Fibroblast of upper back skin (primary cell): ENCODE measurements at regions not wholly inside any gene's neighbourhood (a gene's known extent, or its start where the extent isn't known, plus 50 kb on each side); places are given as distances from the start of the nearest gene placed in this dataset.
A peak's percentile ranks its signal among the peaks of the same experiment; 100 is the strongest.
"Not testable (repeated sequence)": the region's sequence is repeated elsewhere in the genome, so short reads cannot be mapped to it uniquely, and the experiment has no call there.

Source experiments
- DNase-seq: peaks from one replicate; pipeline ENCODE4 v3.0.0-alpha.2; 2013

DNA sequence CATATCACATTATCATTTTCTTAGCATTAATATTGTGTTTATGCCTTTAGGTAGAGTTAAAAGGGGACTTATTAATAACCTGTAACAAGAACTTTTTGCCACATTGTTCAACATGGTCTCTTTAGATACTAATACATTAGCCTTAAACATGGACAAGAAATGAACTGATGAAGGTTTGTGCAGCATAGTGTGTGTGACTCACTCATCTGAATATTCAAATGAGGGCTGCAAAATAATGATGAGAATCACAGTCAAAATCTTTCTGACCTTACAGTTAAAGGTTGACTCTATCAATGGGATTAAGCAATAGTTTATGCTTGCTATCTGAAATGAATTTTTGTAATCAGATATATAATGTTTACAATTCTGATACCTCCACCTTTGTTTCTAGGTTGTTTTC is 1189.3 kb upstream of the CITED2 start:
- no peak for DNase-seq

DNA sequence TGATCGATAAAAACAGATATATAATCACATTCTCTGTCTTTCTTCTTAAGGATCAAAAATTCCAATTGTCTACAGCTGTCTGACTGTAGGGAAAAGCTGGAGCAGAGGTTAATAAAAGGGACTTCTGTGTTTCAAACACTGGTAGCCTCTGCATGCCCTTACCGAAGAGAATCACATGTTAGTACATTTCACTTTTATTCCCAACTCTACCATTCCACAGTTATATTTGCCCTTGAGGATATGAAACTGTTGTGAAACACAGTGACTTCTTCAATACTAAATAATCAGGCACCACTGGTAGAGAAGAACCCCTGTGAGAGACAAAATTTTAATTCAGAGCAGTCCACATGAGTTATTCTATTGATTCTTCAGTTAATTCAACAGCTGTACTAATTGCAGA is 1187.3 kb upstream of the CITED2 start:
- no peak for DNase-seq

DNA sequence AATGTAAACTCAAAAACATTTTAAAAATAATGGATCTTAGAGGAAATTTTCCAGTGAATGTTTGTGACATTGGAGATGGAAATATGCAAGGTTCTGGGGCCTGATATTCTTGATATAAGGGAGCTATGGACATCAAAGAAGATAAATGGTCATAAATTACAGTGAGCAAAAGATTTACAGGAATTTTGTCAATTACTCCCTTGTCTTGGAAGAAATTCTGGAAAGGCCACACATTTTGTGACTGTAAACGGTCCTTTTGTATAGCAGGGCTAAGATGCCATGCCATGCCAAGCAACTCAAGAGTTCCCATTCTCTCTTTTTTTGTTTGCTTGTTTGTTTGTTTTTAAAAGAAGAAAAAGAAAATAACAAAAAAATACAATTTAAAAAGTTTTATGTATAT is 1186.2 kb upstream of the CITED2 start:
- DNase-seq, result no peak

DNA sequence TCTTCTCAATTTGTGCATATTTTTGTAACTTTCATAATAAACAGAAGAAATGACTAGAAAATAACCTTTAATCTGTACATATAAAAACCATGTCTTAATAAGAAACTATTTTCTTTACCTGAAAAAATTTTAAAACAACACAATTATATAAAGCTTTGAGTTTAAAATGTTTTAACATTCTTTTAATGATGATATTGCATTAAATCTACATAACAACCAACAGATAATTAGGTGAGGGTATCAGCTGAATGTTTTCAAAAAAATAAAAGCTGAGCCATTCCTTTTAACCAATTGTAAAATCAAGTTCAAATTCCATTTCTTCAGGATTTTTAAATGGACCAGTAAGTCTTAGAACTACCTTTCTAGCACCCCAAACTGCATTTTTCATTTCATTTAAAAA is 1185.0 kb upstream of the CITED2 start:
- no peak for DNase-seq

DNA sequence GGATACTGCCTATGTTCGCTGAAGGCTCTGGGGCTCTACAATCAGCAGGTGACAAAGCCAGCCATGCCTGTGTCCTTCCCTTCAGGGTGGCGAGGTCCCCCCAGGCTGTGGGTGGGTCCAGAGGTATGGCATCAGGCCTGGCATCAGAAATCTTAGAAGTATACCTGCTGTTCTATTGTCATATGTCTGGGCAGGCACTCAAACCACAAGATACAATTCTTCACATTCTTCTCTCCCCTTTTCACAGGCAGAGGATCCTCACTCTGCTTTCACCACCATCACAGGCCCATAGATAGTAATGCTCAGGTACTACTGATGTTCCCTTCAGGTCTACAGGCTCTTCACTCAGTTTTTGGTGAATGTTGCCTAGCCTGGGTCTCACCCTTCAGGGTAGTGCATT is 1180.0 kb upstream of the CITED2 start:
- DNase-seq, result peak; percentile 37

DNA sequence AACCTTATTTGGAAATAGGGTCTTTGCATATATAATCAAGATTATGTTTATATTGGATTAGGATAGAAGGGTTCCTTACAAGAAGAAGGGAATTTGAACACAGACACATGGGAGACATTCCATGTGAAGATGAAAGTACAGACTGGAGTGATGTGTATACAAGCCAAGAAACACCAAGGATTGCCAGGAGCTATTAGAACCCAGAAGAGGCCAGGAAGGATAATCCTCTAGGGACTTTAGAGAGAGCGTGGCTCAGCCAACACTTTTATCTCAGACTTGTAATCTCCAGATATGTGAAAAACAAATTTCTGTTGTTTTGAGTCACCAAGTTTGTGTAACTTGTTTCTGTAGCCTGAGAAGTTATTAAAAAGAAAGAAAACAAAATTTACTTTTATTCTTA is 1173.9 kb upstream of the CITED2 start:
- DNase-seq, result peak; percentile 66

DNA sequence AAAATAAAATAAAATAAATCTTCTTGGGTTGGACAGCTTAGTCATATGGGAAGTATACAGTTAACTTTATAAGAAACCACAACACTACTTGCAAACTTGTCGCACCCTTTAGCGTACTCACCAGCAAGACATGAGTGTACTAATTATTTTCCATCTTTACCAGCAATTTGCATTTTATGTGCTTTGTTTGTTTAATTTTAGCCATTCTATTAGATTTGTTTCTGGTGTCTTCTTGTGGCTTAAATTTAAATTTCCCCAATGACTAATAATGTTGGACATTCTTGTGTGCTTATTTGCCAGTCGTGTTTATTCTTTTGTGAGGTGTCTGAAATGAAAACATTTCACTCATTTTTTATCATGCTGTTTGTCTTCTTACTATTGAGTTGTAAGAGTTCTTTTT is 1172.2 kb upstream of the CITED2 start:
- DNase-seq, result peak; percentile 48

DNA sequence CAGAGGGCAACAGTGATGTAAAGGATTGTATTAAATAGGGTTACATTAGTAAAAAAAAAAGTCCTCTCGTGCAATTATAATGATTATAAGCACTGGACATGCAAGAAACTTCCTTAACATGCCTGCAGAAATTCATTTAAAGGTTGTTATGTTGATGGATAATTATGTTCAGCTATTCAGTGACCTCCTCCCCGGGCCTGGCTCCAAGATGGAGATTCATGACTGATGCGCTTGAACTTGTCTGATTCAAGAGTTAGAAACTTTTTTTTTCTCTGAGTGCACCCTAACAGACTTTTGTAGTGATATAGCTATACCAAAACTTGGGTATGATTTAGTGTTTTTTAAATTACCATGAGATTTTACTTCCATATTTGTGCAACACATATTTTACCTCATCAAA is 1170.0 kb upstream of the CITED2 start:
- no peak for DNase-seq

DNA sequence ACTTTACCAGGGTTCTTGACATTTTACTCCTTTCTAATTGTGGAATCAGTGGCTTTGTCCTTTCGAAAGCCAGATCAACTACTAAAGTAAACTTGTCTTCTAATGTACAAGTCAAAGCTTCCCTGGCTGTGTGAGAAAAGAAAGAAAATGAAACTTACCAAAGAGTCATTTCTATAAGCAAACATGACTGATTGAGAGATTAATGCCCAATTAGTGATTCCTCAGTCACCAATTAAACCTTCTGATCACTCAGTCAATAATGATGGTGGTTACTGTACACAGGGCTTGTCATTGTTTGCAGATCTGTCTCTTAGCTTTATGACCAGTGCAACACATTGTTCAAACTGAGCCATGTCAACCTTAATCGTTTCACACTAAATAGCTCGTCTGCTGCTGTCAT is 1168.4 kb upstream of the CITED2 start:
- DNase-seq, result no peak

DNA sequence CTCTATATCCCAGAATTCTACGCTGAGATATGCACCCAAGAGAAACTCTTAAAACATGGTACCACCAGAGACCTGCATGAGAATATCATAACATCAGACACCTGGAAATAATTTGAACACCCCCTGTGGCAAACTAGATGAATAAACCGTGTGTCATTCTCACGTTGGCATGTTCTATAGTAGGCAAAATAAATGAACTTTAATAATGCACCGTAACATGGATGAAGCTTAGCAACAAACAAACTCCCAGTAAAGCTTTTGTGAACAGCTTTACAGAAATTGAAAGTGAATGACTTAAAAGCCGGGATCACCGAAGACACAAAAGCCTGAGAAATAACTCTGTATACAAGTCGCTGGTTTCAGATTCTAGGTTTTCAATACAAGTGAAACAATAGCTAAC is 1166.8 kb upstream of the CITED2 start:
- peak; percentile 76 for DNase-seq

DNA sequence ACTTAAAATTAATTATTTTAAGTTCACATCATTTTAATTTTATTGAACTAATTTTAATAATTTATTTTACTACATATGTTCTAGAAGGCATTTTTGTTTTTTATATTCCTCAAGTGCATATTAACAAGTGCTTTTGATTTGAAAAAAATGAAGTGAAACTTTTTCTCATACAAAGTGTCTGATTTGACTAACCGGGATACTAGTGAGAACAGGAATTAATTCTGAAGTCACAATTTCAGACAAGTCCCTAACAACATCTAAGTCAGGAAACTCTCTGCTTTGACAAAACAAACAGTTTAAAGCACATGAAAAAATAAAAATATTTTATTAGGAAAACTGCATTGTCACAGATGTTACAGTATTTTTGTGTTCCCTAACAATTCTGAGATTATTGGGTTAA is 1166.3 kb upstream of the CITED2 start:
- DNase-seq, result no peak

DNA sequence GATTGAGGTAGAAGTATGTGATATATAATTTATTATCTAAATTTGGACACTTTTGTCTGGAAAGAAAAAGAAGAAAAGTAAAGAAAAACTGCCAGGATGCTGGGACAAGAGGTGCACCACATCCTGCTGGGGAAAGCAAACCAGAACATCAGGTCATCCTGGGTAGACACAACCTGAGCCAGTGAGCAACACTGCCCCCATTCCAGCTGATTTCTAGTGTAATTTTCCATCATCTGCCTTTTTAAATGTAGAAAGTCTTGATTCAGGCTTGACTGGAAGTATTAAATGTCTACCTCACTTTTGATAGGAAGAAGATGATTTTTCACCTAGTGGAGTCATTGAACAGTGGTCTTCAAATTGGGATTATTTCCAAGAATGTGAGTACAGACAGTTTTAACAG is 1164.5 kb upstream of the CITED2 start:
- DNase-seq, result peak; percentile 76

DNA sequence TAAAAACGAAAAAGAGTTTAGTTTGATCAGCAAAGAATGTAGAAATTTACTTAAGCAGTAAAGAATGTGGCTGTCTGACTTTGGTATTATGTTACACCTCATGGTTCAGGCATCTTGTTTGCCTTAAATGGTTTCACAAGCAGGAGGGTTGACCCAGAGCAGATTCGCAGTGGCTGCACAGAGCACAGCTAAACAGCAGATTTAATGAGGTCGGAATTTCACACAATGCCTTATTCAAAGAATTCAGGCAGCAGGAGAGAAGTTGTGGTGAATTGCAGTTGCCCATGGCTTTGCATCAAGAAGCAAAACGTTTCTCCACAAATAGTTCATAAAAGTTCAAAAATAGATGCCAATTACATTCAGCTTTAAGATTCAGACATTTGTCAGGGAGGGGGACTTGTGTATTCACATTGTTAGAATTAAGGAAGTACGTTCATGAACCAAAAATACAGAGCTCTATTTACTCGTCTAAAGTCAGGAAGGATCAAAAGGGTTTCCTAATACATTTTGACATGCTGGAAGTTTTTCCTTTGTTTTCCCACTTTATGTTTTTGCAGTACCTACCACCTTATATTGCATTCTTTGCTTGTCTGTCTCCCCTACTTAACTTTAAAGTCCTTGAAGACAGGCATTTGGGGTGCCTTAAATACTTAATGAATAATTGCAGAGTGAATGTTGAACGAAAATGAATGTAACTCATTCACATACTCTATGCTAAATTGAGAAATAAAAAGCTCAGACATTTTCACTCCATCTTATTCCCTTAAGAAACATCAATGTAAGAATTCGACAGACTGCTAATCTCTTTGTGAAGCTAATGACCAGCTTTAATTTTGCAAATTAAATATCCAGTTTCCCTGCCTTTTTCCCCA is 1163.6 kb upstream of the CITED2 start:
- peak; percentile 100 for DNase-seq

DNA sequence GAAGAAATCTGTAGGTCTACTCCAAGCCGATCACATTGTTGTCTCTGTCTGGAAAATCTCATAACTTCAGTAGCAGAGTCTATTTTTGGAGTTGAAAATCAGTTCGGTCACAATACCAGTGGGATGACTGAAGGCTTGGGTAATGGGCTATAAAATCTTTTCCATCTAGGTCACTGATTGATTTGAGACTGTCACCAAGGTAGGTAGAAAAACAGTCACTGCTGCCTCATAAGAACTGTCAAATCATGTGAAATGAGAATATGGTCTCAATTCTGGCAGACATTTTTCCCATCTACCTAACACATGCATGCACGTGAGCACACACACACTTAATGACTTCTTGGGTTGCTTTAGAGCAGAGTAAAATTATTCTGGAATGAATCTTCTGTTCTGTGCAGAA is 1162.8 kb upstream of the CITED2 start:
- peak; percentile 81 for DNase-seq

DNA sequence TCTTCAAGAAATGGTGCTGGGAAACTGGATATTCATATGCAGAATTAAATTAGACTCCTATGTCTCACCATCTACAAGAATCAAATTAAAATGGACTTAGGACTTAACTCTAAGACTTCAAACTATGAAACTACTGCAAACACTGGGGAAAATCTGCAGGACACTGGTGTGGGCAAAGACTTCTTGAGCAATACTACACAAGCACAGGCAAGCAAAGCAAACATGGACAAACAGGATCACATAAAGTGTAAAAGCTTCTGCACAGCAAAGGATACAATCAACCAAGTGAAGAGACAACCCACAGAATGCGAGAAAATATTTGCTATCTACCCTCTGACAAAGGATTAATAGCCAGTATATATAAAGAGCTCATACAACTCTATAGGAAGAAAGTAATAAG is 1161.1 kb upstream of the CITED2 start:
- no peak for DNase-seq

DNA sequence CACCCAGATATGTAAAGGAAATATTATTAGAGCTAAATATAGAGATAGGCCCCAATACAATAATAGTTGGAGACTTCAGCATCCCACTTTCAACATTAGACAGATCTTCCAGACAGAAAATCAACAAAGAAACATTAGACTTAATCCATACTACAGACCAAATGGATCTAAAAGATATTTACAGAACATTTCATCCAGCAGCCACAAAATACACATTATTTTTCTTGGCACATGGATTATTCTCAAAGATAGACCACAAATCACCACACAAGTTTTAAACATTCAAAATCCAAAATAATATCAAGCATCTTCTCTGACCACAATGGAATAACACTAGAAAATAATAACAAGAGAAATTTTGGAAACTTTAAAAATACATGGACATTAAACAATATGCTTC is 1159.1 kb upstream of the CITED2 start:
- DNase-seq, result no peak

DNA sequence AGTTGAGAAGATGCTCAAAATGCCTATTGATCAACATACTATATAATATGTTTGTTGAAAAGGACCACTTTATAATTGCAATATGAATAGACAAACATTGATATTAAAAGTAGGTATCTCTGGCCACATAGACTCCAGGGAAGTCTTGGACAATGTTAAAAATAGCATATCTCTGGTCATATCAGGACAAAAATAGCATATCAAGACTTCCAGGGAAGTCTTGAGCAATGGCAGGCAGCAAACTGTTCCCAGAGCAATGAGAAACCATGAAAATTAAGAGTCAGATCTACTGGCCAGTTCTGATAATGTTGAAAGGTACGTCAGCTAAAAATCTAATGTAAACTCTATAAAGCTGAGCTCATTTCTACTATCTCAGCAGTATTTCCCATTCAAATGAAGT is 1130.3 kb upstream of the CITED2 start:
- DNase-seq, result no peak

DNA sequence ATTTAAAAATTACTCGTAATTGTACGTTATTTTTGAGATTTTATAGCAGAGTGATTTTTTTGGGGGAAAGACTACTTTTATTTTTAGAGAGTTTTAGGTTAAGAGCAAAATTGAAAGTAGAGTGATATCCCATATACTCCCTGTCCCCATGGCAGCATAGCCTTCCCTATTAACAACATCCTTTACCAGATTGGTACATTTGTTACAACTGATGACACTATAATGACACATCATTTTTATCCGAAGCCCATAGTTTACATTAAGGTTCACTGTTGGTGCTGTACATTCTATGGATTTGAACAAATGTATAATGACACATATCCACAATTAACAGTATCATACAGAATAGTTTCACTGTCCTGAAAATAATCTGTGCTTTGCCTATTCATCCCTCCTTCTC is 1126.4 kb upstream of the CITED2 start:
- no peak for DNase-seq

DNA sequence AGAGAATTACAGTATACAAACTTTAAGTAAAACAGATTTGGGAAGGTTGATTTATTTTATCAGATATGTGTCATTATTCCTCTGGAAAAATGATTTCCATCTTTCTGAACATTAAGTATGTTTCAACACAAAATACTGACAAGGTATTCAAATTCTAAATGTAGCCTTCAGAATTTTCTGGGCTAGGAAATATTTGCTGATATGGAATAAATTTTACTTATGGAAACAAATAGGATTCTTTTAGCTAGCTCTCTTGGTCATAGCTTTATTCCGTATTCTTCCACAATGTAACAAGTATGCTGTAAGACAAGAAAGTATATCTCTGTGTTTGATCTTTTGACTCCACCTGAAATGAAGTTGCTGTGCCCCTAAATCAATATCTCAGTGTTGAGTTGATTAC is 1125.2 kb upstream of the CITED2 start:
- no peak for DNase-seq

DNA sequence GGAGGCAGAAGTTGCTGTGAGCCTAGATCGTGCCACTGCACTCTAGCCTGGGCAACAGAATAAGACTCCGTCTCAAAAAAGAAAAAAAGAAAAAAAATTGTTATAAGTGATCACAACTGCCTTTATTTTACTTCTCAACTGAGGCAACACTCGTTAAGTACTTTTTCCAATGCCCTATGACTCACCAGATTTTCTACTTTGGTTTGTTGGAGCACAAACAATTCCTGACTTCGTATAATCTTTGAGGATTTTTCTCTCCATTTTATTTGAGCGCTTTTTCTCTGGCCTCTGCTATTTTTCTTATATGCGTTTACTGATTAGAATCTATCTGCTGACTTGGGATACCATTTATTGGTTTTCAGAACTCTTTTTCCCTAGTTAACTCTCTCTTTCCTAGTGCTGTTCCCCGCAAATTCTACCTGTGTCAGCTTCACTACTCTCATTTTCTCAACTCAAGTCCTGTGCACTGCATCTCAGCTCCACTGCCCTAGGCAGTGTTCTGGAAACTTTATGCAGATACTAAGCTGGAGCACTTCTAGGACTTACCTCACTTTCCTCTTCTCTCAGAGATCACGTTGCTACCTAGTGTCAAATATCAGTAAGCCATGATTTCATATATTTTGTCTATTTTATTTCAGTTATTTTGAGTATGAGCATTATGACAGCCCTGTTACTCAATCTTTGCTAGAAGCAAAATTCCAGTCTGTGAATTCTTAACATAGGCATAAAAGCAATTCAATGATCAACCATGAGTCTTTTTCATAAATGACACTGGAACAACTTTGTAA is 1120.1 kb upstream of the CITED2 start:
- DNase-seq, result no peak

DNA sequence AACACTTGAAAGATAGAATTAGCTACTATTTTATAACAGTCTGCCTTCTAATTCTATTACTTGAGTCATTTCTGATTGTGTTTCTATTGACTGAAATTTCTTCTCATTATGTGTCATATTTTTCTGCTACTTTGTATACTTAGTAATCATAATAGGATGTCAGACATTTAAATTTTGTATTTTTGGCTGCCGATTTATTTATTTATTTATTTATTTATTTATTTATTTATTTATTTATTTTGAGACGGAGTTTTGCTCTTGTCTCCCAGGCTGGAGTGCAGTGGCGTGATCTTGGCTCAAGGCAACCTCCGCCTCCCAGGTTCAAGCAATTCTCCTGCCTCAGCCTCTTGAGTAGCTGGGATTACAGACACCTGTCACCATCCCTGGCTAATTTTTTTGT is 1119.0 kb upstream of the CITED2 start:
- DNase-seq, result not testable (repeated sequence)

DNA sequence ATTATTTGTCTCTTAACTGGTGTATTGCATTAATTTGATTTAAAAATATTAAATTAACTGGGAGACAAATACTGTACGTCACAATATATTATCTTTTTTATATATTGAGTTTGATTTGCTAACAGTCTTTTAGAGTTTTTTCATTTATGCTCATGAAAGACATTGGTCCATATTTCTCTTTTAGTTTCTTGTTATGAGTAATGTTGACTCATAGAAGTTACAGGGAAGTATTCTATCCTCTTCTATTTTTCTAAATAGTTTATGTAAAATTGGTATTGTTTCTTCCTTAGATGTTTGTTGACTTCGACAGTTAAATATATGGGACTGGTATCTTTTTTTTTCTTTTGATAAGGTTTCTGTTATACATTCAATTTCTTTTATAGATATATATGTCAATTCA is 1115.6 kb upstream of the CITED2 start:
- DNase-seq, result no peak

DNA sequence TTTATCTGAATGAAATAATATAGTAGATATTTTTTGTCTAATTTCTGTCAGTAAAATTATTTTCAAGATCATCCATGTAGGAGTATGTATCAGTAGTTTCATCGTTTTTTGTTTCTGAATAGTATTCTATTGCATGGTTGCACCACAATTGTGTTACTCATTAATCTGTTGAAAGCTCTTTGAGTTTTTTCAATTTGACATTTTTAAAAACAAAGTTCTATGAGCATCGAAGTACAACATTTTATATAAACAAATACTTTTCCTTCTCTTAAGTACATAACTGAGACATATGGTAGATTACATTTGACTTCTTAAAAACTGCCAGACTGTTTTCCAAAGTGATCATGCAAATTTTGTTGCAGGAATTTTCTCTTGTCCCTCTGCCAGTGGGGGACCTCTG is 1113.1 kb upstream of the CITED2 start:
- DNase-seq, result no peak
